NOMO-1 treated with DMSO at 0.1 percent for 48 hours (cell line): ENCODE measurements at regions not wholly inside any gene's neighbourhood (a gene's known extent, or its start where the extent isn't known, plus 50 kb on each side); places are given as distances from the start of the nearest gene placed in this dataset.

Experiments used
- DNase-seq: peaks from one replicate; lab custom pipeline; 2025; ENCODE audit not compliant: unreplicated experiment; lab: John Stamatoyannopoulos, UW

- no peak for DNase-seq
Observed at GRCh38 chr5:44661851-44662250, 146.9 kb upstream of the MRPS30 start.

- no peak for DNase-seq
Observed at GRCh38 chr5:44660251-44660650, 148.5 kb upstream of the MRPS30 start.

GRCh38 chr5:44659334-44659733 is 149.4 kb upstream of the MRPS30 start:
- DNase-seq: no peak

- DNase-seq: no peak
Observed at GRCh38 chr5:44652674-44653073, 156.1 kb upstream of the MRPS30 start.

- DNase-seq: no peak
Observed at GRCh38 chr5:44646016-44646415, 162.7 kb upstream of the MRPS30 start.

- no peak for DNase-seq
Observed at GRCh38 chr5:44645502-44645901, 163.2 kb upstream of the MRPS30 start.

GRCh38 chr5:44644628-44645027 is 164.1 kb upstream of the MRPS30 start:
- no peak for DNase-seq

GRCh38 chr5:44641820-44642219 is 166.9 kb upstream of the MRPS30 start:
- no peak for DNase-seq

- no peak for DNase-seq
Observed at GRCh38 chr5:44640945-44641456, 167.7 kb upstream of the MRPS30 start.

- no peak for DNase-seq
Observed at GRCh38 chr5:44637916-44638869, 170.6 kb upstream of the MRPS30 start.

- DNase-seq: no peak
Observed at GRCh38 chr5:44632344-44632743, 176.4 kb upstream of the MRPS30 start.

- DNase-seq: no peak
Observed at GRCh38 chr5:44626846-44627245, 181.9 kb upstream of the MRPS30 start.

- no peak for DNase-seq
Observed at GRCh38 chr5:44622331-44622730, 186.4 kb upstream of the MRPS30 start.

- no peak for DNase-seq
Observed at GRCh38 chr5:44619875-44620610, 188.7 kb upstream of the MRPS30 start.

GRCh38 chr5:44614845-44615244 is 193.9 kb upstream of the MRPS30 start:
- no peak for DNase-seq

GRCh38 chr5:44613936-44614335 is 194.8 kb upstream of the MRPS30 start:
- DNase-seq: no peak

GRCh38 chr5:44605926-44606325 is 202.8 kb upstream of the MRPS30 start:
- DNase-seq: no peak

GRCh38 chr5:44603496-44604272 is 205.1 kb upstream of the MRPS30 start:
- DNase-seq: no peak

- DNase-seq: no peak
Observed at GRCh38 chr5:44574678-44575077, 185.5 kb upstream of the FGF10 start.

GRCh38 chr5:44568519-44568918 is 179.3 kb upstream of the FGF10 start:
- no peak for DNase-seq

GRCh38 chr5:44565902-44566301 is 176.7 kb upstream of the FGF10 start:
- no peak for DNase-seq
